Lung (tissue), 11 donors: ENCODE measurements at regions not wholly inside any gene's neighbourhood (a gene's known extent, or its start where the extent isn't known, plus 50 kb on each side); places are given as distances from the start of the nearest gene placed in this dataset.
A peak's percentile ranks its signal among the peaks of the same experiment; 100 is the strongest.
"Not testable (repeated sequence)": the region's sequence is repeated elsewhere in the genome, so short reads cannot be mapped to it uniquely, and the experiment has no call there.

ENCODE experiments used
- ATAC-seq: fragments of 200-7000 bp; cut with Tn5 transposase; one replicate; pipeline ENCODE4 v1.9.1; 2020; ENCODE audit warnings: moderate number of reproducible peaks; ENCODE audit not compliant: insufficient read depth, low FRiP score
- DNase-seq, 3 donors: peaks; one replicate each; pipeline ENCODE4 v3.0.0-alpha.2; 2013 to 2017
- H3K27ac ChIP-seq, 2 donors: one replicate each; pipeline ENCODE4 v1.5.1; 2013; ENCODE audit warnings: mild to moderate bottlenecking in 2 of 2, moderate library complexity in 2 of 2, control low read depth in 1 of 2, inconsistent platforms in 1 of 2, low read depth in 1 of 2, low read length in 1 of 2
- H3K27me3 ChIP-seq, 3 donors: one replicate each; pipeline ENCODE4 v1.5.1; 2013; ENCODE audit warnings: low read length in 2 of 3; ENCODE audit not compliant: control insufficient read depth in 3 of 3, insufficient read depth in 3 of 3
- H3K36me3 ChIP-seq, 4 donors: one replicate each; pipeline ENCODE4 v1.5.1; 2013; ENCODE audit warnings: low read length in 4 of 4, mild to moderate bottlenecking in 1 of 4, moderate library complexity in 1 of 4; ENCODE audit not compliant: control insufficient read depth in 4 of 4, insufficient read depth in 4 of 4
- H3K4me1 ChIP-seq, 5 donors: one replicate each; pipeline ENCODE4 v1.5.1; 2013; ENCODE audit warnings: low read length in 5 of 5, mild to moderate bottlenecking in 2 of 5, moderate library complexity in 1 of 5; ENCODE audit not compliant: control insufficient read depth in 5 of 5, insufficient read depth in 5 of 5
- H3K4me3 ChIP-seq: one replicate; pipeline ENCODE4 v1.5.1; 2013; ENCODE audit warnings: mild to moderate bottlenecking, control low read depth, moderate library complexity
- H3K9ac ChIP-seq, 2 donors: one replicate each; pipeline ENCODE4 v1.5.1; 2013; ENCODE audit warnings: low read length in 2 of 2, control low read depth in 1 of 2; ENCODE audit not compliant: insufficient read depth in 1 of 2
- H3K9me3 ChIP-seq, 4 donors: one replicate each; pipeline ENCODE4 v1.5.1; 2013; ENCODE audit warnings: low read length in 3 of 4, mild to moderate bottlenecking in 1 of 4, moderate library complexity in 1 of 4; ENCODE audit not compliant: control insufficient read depth in 4 of 4, insufficient read depth in 3 of 4
- CTCF ChIP-seq: IDR thresholded peaks from 2 replicates; pipeline ENCODE4 v1.5.1; 2012; ENCODE audit warnings: mild to moderate bottlenecking; ENCODE audit errors: control extremely low read depth, extremely low read depth
- WGBS, 2 donors: extraction: QIAGEN DNeasy Blood & Tissue Kit; methylation state at CpG; one replicate each; pipeline ENCODE4 v1.1.7; 2013; 5-methylcytosine and 5-hydroxymethylcytosine counted together
- donor health status: control.
- donor health status: control.
- donor health status: Bipolar disorder and iron deficiency.
- donor health status: healthy.
- donor health status: DM: yes; HTN: yes; CAD: no.

- Histone ChIP-seq H3K36me3 (no peaks in the 10 kb centered on the region), H3K27ac (no peak overlapping the region), H3K4me1 (peaks cover 0 to 1% (median 0%) of the 10 kb centered on the region in 5 donors), H3K9me3 (peaks cover 0 to 5% (median 0%) of the 10 kb centered on the region in 4 donors), H3K9ac (no peak overlapping the region), H3K4me3 (no peak overlapping the region), H3K27me3 (no peaks in the 10 kb centered on the region)
- ATAC-seq (no peak), DNase-seq (no peak)
- 78 to 80% methylated on average over 5 of the region's 5 CpGs for WGBS, 2 donors
- no peak for TF ChIP-seq CTCF
These were observed 66.0 kb upstream of the RALY start for GRCh38 chr20:33927724-33928123.

- DNase-seq (no peak), ATAC-seq (no peak)
- TF ChIP-seq CTCF: no peak
- Histone ChIP-seq H3K27ac (no peak overlapping the region), H3K9me3 (peaks cover 0 to 2% (median 0%) of the 10 kb centered on the region in 4 donors), H3K4me3 (no peak overlapping the region), H3K36me3 (no peaks in the 10 kb centered on the region), H3K4me1 (peaks cover 0 to 1% (median 0%) of the 10 kb centered on the region in 5 donors), H3K27me3 (no peaks in the 10 kb centered on the region), H3K9ac (no peak overlapping the region)
- 66 to 72% methylated on average over 6 of the region's 6 CpGs for WGBS, 2 donors
These were observed 63.8 kb upstream of the RALY start for GRCh38 chr20:33929917-33930316.

- peak; percentile 48 for TF ChIP-seq CTCF
- 56 to 65% methylated on average over 5 of the region's 5 CpGs for WGBS, 2 donors
These were observed 60.2 kb upstream of the RALY start for GRCh38 chr20:33933469-33933909.

GRCh38 chr20:33936656-33937055, 57.1 kb upstream of the RALY start:
- H3K27ac ChIP-seq: no peak overlapping the region
- H3K4me3 ChIP-seq: no peak overlapping the region
- H3K36me3 ChIP-seq: no peaks in the 10 kb centered on the region
- no peak overlapping the region for H3K9ac ChIP-seq
- H3K9me3 ChIP-seq: peaks cover 0 to 2% (median 0%) of the 10 kb centered on the region in 4 donors
- ATAC-seq: no peak
- DNase-seq: no peak
- no peaks in the 10 kb centered on the region for H3K4me1 ChIP-seq
- TF ChIP-seq CTCF: no peak
- H3K27me3 ChIP-seq: no peaks in the 10 kb centered on the region
- 82 to 90% methylated on average over 5 of the region's 5 CpGs for WGBS, 2 donors

More at GRCh38 chr20:33933469-33933909, 60.2 kb upstream of the RALY start:
- no peak overlapping the region for H3K4me3 ChIP-seq
- peak; percentile 64 to 71 (median 68) for DNase-seq
- peak; percentile 82 for ATAC-seq
- no peaks in the 10 kb centered on the region for H3K36me3 ChIP-seq
- no peaks in the 10 kb centered on the region for H3K27me3 ChIP-seq
- no peak overlapping the region for H3K27ac ChIP-seq
- peaks cover 0 to 1% (median 0%) of the 10 kb centered on the region in 5 donors for H3K4me1 ChIP-seq
- no peak overlapping the region for H3K9ac ChIP-seq
- H3K9me3 ChIP-seq: no peaks in the 10 kb centered on the region

- H3K27me3 ChIP-seq, H3K4me3 ChIP-seq, H3K9me3 ChIP-seq, H3K27ac ChIP-seq, H3K9ac ChIP-seq, H3K36me3 ChIP-seq, DNase-seq, H3K4me1 ChIP-seq, ATAC-seq: not testable (repeated sequence)
- 67 to 84% methylated on average over 5 of the region's 5 CpGs for WGBS, 2 donors
These were observed 54.7 kb upstream of the RALY start for GRCh38 chr20:33939031-33939430.
